Activated naive CD8-positive, alpha-beta T cell treated with anti-CD3 and anti-CD28 coated beads, Interleukin-2, amount 50 U/mL, for 24 hours (primary cell): ENCODE measurements at regions not wholly inside any gene's neighbourhood (a gene's known extent, or its start where the extent isn't known, plus 50 kb on each side); places are given as distances from the start of the nearest gene placed in this dataset.

ENCODE experiments used
- ATAC-seq: fragments of 150-1000 bp; cut with Tn5 transposase; one replicate; pipeline ENCODE4 v1.10.0; 2021
- DNase-seq: peaks from one replicate; pipeline ENCODE4 v3.0.0; 2021
- H3K27ac Mint-ChIP-seq: one replicate; pipeline ENCODE4 v1.8.0; 2021; ENCODE audit warnings: mild to moderate bottlenecking, mixed read lengths
- H3K27me3 Mint-ChIP-seq: one replicate; pipeline ENCODE4 v1.8.0; 2021; ENCODE audit warnings: mixed read lengths
- H3K36me3 Mint-ChIP-seq: one replicate; pipeline ENCODE4 v1.8.0; 2021; ENCODE audit warnings: low read depth, mixed read lengths
- H3K4me1 Mint-ChIP-seq: one replicate; pipeline ENCODE4 v1.8.0; 2021; ENCODE audit warnings: mixed read lengths
- H3K4me3 Mint-ChIP-seq: one replicate; pipeline ENCODE4 v1.8.0; 2021; ENCODE audit warnings: mild to moderate bottlenecking, moderate library complexity, mixed read lengths
- H3K9me3 Mint-ChIP-seq: one replicate; pipeline ENCODE4 v1.8.0; 2021; ENCODE audit warnings: mixed read lengths

- no peak for DNase-seq
- no peak overlapping the region for H3K27ac Mint-ChIP-seq
- peaks cover 8% of the 10 kb centered on the region for H3K27me3 Mint-ChIP-seq
- H3K4me1 Mint-ChIP-seq, result peaks cover under 1% of the 10 kb centered on the region
- no peak for ATAC-seq
- no peak overlapping the region for H3K4me3 Mint-ChIP-seq
- no peaks in the 10 kb centered on the region for H3K36me3 Mint-ChIP-seq
- no peaks in the 10 kb centered on the region for H3K9me3 Mint-ChIP-seq
Measured at GRCh38 chr22:47848184-47848920, 1085.9 kb downstream of the TBC1D22A start.

- Mint-ChIP-seq H3K27me3 (peaks cover 6% of the 10 kb centered on the region), H3K4me3 (no peak overlapping the region), H3K27ac (no peak overlapping the region), H3K9me3 (no peaks in the 10 kb centered on the region), H3K4me1 (no peaks in the 10 kb centered on the region), H3K36me3 (no peaks in the 10 kb centered on the region)
- ATAC-seq (no peak), DNase-seq (no peak)
Measured at GRCh38 chr22:47847131-47847890, 1084.9 kb downstream of the TBC1D22A start.

- Mint-ChIP-seq H3K36me3 (no peaks in the 10 kb centered on the region), H3K27me3 (peaks cover 5% of the 10 kb centered on the region), H3K4me3 (no peak overlapping the region)
Measured at GRCh38 chr22:47846206-47846605, 1083.8 kb downstream of the TBC1D22A start.

GRCh38 chr22:47842119-47842518 is 1079.7 kb downstream of the TBC1D22A start:
- no peak overlapping the region for H3K4me3 Mint-ChIP-seq
- H3K9me3 Mint-ChIP-seq, result no peaks in the 10 kb centered on the region
- ATAC-seq (no peak), DNase-seq (no peak)
- H3K4me1 Mint-ChIP-seq, result peaks cover 7% of the 10 kb centered on the region
- H3K27me3 Mint-ChIP-seq, result peaks cover 13% of the 10 kb centered on the region
- H3K36me3 Mint-ChIP-seq, result no peaks in the 10 kb centered on the region
- no peak overlapping the region for H3K27ac Mint-ChIP-seq

More at GRCh38 chr22:47846206-47846605, 1083.8 kb downstream of the TBC1D22A start:
- DNase-seq (no peak), ATAC-seq (no peak)
- Mint-ChIP-seq H3K4me1 (peaks cover 4% of the 10 kb centered on the region), H3K9me3 (no peaks in the 10 kb centered on the region), H3K27ac (no peak overlapping the region)

GRCh38 chr22:47841156-47841555 is 1078.7 kb downstream of the TBC1D22A start:
- ATAC-seq (no peak), DNase-seq (no peak)
- no peak overlapping the region for H3K27ac Mint-ChIP-seq
- no peak overlapping the region for H3K4me3 Mint-ChIP-seq
- no peaks in the 10 kb centered on the region for H3K9me3 Mint-ChIP-seq
- peaks cover 7% of the 10 kb centered on the region for H3K4me1 Mint-ChIP-seq
- H3K27me3 Mint-ChIP-seq, result peaks cover 13% of the 10 kb centered on the region
- no peaks in the 10 kb centered on the region for H3K36me3 Mint-ChIP-seq

- Mint-ChIP-seq H3K4me3 (no peak overlapping the region), H3K36me3 (no peaks in the 10 kb centered on the region), H3K27me3 (peaks cover 13% of the 10 kb centered on the region), H3K9me3 (no peaks in the 10 kb centered on the region), H3K4me1 (peaks cover 7% of the 10 kb centered on the region), H3K27ac (no peak overlapping the region)
- ATAC-seq (no peak), DNase-seq (no peak)
Measured at GRCh38 chr22:47839595-47840227, 1077.3 kb downstream of the TBC1D22A start.

- H3K9me3 Mint-ChIP-seq, result no peaks in the 10 kb centered on the region
- DNase-seq, result no peak
- peaks cover 7% of the 10 kb centered on the region for H3K4me1 Mint-ChIP-seq
- H3K4me3 Mint-ChIP-seq, result no peak overlapping the region
- H3K36me3 Mint-ChIP-seq, result no peaks in the 10 kb centered on the region
- peaks cover 18% of the 10 kb centered on the region for H3K27me3 Mint-ChIP-seq
- no peak overlapping the region for H3K27ac Mint-ChIP-seq
- no peak for ATAC-seq
Measured at GRCh38 chr22:47837703-47838102, 1075.3 kb downstream of the TBC1D22A start.

GRCh38 chr22:47836957-47837356 is 1074.5 kb downstream of the TBC1D22A start:
- no peak overlapping the region for H3K27ac Mint-ChIP-seq

GRCh38 chr22:47835726-47836125 is 1073.3 kb downstream of the TBC1D22A start:
- peaks cover 22% of the 10 kb centered on the region for H3K27me3 Mint-ChIP-seq
- no peaks in the 10 kb centered on the region for H3K4me1 Mint-ChIP-seq
- no peaks in the 10 kb centered on the region for H3K36me3 Mint-ChIP-seq
- no peaks in the 10 kb centered on the region for H3K9me3 Mint-ChIP-seq
- H3K4me3 Mint-ChIP-seq, result no peak overlapping the region
- no peak for ATAC-seq
- no peak for DNase-seq
- no peak overlapping the region for H3K27ac Mint-ChIP-seq

More at GRCh38 chr22:47836957-47837356, 1074.5 kb downstream of the TBC1D22A start:
- no peak for DNase-seq
- no peaks in the 10 kb centered on the region for H3K36me3 Mint-ChIP-seq
- no peak overlapping the region for H3K4me3 Mint-ChIP-seq
- no peaks in the 10 kb centered on the region for H3K9me3 Mint-ChIP-seq
- H3K4me1 Mint-ChIP-seq, result peaks cover 7% of the 10 kb centered on the region
- ATAC-seq, result no peak
- H3K27me3 Mint-ChIP-seq, result peaks cover 22% of the 10 kb centered on the region

GRCh38 chr22:47826016-47826415 is 1063.6 kb downstream of the TBC1D22A start:
- no peak for DNase-seq
- Mint-ChIP-seq H3K27me3 (peaks cover 6% of the 10 kb centered on the region), H3K9me3 (no peaks in the 10 kb centered on the region), H3K36me3 (no peaks in the 10 kb centered on the region), H3K4me1 (no peaks in the 10 kb centered on the region), H3K27ac (no peak overlapping the region), H3K4me3 (no peak overlapping the region)
- ATAC-seq, result no peak

- Mint-ChIP-seq H3K27me3 (peaks cover 11% of the 10 kb centered on the region), H3K27ac (no peak overlapping the region), H3K36me3 (no peaks in the 10 kb centered on the region), H3K4me1 (no peaks in the 10 kb centered on the region), H3K9me3 (no peaks in the 10 kb centered on the region), H3K4me3 (no peak overlapping the region)
- no peak for ATAC-seq
- no peak for DNase-seq
Measured at GRCh38 chr22:47822422-47822821, 1060.0 kb downstream of the TBC1D22A start.

- no peak overlapping the region for H3K4me3 Mint-ChIP-seq
- ATAC-seq (no peak), DNase-seq (no peak)
- no peak overlapping the region for H3K27ac Mint-ChIP-seq
- H3K36me3 Mint-ChIP-seq, result no peaks in the 10 kb centered on the region
- H3K4me1 Mint-ChIP-seq, result no peaks in the 10 kb centered on the region
- H3K9me3 Mint-ChIP-seq, result no peaks in the 10 kb centered on the region
- peaks cover 10% of the 10 kb centered on the region for H3K27me3 Mint-ChIP-seq
Measured at GRCh38 chr22:47818496-47818895, 1056.0 kb downstream of the TBC1D22A start.

GRCh38 chr22:47817380-47817779 is 1054.9 kb downstream of the TBC1D22A start:
- Mint-ChIP-seq H3K27ac (no peak overlapping the region), H3K9me3 (no peaks in the 10 kb centered on the region), H3K4me3 (no peak overlapping the region), H3K36me3 (no peaks in the 10 kb centered on the region), H3K27me3 (peaks cover 7% of the 10 kb centered on the region), H3K4me1 (no peaks in the 10 kb centered on the region)
- ATAC-seq, result no peak
- no peak for DNase-seq

GRCh38 chr22:47816863-47817210 is 1054.4 kb downstream of the TBC1D22A start:
- DNase-seq (no peak), ATAC-seq (no peak)
- H3K27ac Mint-ChIP-seq, result no peak overlapping the region
- H3K36me3 Mint-ChIP-seq, result no peaks in the 10 kb centered on the region
- H3K9me3 Mint-ChIP-seq, result no peaks in the 10 kb centered on the region
- peaks cover 7% of the 10 kb centered on the region for H3K27me3 Mint-ChIP-seq
- H3K4me3 Mint-ChIP-seq, result no peak overlapping the region
- no peaks in the 10 kb centered on the region for H3K4me1 Mint-ChIP-seq
